NCI-H345 (cell line): ENCODE measurements at regions not wholly inside any gene's neighbourhood (a gene's known extent, or its start where the extent isn't known, plus 50 kb on each side); places are given as distances from the start of the nearest gene placed in this dataset.
A peak's percentile ranks its signal among the peaks of the same experiment; 100 is the strongest.
"Not testable (repeated sequence)": the region's sequence is repeated elsewhere in the genome, so short reads cannot be mapped to it uniquely, and the experiment has no call there.

Experiments
- DNase-seq: peaks from one replicate; lab custom pipeline; 2025; lab: John Stamatoyannopoulos, UW

- no peak for DNase-seq
Measured at GRCh38 chr2:194661431-194661830, 995.6 kb upstream of the SLC39A10 start.

DNA sequence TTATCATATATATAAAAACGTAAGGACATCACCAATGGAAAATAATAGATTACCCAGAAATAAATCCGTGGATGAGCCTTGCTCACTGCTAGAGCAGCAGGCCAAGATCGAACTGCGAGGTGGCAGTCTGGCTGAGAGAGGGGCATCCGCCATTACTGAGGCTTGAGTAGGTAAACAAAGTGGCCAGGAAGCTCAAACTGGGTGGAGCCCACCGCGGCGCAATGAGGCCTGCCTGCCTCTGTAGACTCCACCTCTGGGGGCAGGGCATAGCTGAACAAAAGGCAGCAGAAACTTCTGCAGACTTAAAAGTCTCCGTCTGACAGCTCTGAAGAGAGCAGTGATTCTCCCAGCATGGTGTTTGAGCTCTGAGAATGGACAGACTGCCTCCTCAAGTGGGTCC is 1018.0 kb upstream of the SLC39A10 start:
- DNase-seq, result not testable (repeated sequence)

- DNase-seq, result no peak
Measured at GRCh38 chr2:194621945-194622344, 1035.1 kb upstream of the SLC39A10 start.

- DNase-seq, result no peak
Measured at GRCh38 chr2:194619366-194619765, 1037.7 kb upstream of the SLC39A10 start.

GRCh38 chr2:194618432-194618831 is 1038.6 kb upstream of the SLC39A10 start:
- no peak for DNase-seq

DNA sequence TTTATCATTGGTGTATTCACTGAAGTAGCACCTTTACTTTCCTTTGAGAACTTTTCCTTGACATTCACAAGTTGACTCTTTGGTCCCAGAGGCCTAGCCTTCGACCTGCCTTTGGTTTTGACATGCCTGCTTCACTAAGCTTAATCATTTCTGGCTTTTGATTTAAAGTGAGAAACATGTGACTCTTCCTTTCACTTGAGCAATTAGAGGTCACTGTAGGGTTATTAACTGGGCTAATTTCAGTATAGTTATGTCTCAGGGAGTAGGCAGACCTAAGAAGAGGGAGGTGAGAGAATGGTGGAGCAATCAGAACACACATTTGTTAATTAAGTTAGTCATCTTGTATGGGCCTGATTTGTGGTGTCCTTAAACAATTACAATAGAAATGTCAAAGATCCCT is 1040.7 kb upstream of the SLC39A10 start:
- no peak for DNase-seq

DNA sequence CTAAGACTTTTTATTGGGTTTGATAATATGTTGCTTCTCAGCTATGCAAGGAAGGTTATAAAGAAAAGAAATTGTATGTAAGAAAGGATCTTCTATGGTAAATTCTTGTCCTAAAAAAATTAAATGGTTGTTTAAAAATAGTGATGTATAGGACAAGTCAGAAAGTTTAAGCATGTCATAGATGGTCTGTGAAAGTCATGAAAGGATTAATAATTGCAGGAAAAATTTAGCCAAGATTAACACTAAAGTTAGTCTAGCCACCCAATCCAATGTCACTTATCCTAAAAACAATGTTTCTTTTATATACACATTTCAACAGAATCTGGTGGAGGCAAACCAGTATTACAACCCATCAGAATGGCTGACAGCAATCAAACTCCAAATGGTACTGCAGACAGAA is 1046.7 kb upstream of the SLC39A10 start:
- DNase-seq, result no peak

- no peak for DNase-seq
Measured at GRCh38 chr2:194603429-194603828, 1053.6 kb upstream of the SLC39A10 start.

DNA sequence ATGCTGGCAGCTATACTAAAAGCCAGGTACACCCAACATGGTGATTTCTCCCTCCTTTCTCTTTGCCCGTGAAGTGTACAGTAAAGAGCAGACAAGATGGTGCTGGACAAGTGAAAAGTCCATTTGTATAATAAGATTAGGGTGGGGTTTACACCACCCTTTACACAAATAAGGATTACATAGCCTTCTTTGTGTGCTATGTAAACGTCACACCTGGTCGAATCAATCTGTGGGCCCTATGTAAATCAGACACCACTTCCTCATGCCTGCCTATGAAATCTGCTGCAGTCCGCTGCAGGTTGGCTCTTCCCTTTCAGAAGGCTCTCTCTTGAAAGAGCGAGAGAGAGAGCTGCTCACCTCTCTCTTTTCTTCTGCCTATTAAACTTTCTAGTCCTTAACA is 1054.3 kb upstream of the SLC39A10 start:
- no peak for DNase-seq

- DNase-seq, result no peak
Measured at GRCh38 chr2:194591192-194591591, 1065.8 kb upstream of the SLC39A10 start.

GRCh38 chr2:194587739-194588270 is 1069.2 kb upstream of the SLC39A10 start:
- no peak for DNase-seq

- DNase-seq, result no peak
Measured at GRCh38 chr2:194567661-194568017, 1089.4 kb upstream of the SLC39A10 start.

DNA sequence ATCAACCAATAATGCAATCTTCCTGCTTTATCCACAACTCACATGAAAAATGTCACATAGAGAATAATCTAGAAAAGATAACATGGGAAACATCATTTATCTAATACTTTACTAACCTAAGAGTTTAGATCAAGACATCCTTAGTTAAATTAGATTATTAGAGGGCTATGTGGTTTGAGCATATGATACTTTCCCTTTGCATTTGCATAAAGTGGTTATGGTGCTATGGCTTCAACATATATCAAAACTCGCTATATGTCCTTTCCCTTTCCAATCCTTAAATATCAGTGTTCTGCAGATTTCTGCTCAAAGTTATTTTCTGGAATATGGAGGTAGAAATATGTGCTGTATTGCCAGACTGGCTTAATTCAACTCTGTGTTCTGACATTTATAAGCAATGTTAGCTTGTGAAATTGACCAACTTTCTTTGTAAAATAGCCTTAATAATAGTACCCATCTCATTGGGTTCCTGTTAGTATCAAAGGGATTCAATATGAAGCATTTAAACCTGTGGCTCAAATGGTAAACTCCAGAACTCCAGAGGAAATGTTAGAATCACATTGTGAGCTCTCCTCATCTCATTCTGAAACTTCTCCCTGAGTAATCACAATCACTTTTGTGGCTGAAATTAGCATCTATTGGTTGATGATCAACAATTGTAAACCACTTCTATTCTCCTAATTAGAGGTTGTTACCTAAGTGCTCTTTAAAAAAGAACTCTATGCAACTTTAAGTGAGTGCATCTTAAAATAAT is 1089.9 kb upstream of the SLC39A10 start:
- DNase-seq, result no peak

DNA sequence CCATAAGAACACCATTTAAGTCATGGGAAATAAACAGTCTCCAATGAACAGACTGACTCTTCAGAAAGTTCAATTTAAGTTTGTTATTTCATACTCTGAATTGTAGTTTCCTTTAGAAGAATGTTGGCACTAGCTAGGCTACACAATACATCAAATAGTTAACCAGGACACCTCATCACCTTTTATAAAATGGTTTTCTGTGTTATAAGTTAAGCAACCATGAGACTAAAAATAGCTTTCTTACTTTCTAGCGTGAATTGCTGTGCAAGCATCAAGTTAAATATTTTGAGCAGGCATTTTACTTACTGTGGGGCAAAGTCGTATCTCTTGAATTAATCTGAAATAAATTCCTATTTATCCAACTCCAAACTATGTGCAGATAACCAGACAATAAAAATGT is 1092.6 kb upstream of the SLC39A10 start:
- DNase-seq, result no peak

DNA sequence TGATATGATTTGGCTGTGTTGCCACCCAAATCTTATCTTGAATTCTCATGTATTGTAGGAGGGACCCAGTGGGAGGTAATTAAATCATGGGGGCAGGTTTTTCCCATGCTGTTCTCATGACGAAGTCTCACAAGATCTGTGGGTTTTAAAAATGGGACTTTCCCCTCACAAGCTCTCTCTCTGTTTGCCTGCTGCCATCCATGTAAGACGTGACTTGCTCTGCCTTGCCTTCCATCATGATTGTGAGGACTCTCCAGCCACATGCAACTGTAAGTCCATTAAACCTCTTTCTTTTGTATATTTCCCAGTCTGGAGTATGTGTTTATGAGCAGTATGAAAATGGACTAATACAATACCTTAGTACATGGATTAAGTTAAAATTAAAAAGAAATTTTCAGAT is 1094.7 kb upstream of the SLC39A10 start:
- DNase-seq, result no peak

GRCh38 chr2:194559964-194560363 is 1097.1 kb upstream of the SLC39A10 start:
- DNase-seq, result no peak

GRCh38 chr2:194559523-194559922 is 1097.5 kb upstream of the SLC39A10 start:
- DNase-seq, result no peak

GRCh38 chr2:194557993-194558392 is 1099.0 kb upstream of the SLC39A10 start:
- no peak for DNase-seq

- peak; percentile 26 for DNase-seq
Measured at GRCh38 chr2:194556629-194557028, 1100.4 kb upstream of the SLC39A10 start.

DNA sequence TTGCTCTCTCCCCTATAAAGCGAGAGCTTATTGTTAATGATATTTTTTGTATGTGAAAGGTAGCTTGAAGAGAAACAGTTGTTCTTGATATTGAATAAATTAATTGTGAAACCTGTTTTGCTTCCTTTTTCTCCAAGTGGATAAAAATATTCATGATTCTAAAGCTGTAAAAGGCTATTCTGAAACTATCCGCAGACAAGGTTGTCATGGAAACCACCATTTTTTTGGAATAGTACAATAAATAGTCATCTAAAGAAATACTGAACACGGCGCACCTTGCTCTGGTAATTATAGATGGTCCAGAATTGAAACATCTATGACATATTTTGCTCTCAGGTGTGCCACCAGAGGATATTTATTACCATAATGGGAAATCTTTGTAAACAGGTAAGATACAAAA is 1103.0 kb upstream of the SLC39A10 start:
- no peak for DNase-seq

DNA sequence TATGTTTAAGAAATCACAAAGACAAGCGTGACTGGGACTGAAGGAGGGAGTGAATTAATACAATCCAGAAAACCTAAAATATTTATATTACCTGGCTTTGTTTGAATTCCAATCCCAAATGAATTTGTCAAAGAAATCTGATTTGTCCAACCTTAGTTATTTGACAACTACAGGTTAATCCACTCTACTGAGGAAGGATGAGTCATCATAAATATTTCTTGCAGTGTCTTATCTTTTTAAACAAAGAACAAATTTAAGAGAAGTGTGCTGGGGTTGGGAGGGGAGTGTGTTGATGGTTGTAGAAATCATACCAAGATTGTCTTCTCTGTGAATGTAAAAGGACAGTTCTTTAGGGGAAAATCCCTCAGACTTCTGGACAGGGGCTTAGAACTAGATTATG is 1106.3 kb upstream of the SLC39A10 start:
- no peak for DNase-seq

DNA sequence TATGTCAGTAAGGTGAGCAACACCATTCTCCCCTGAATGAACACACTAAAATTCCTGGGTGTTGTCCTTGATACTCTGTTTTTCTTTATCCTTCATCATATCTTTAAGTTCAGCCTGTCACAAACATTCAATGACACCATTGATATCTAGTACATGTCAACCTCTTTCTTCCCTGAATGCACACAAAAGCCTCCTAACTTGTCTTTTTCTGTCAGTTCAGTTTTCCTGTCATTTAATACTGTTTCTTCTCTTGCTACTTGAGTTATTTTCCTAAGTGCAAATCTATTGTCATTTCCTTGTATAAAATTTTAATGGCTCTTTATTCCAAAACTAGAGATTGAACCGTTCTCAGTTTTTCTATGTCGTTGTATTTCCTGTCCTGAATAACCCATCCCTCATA is 1107.6 kb upstream of the SLC39A10 start:
- no peak for DNase-seq

DNA sequence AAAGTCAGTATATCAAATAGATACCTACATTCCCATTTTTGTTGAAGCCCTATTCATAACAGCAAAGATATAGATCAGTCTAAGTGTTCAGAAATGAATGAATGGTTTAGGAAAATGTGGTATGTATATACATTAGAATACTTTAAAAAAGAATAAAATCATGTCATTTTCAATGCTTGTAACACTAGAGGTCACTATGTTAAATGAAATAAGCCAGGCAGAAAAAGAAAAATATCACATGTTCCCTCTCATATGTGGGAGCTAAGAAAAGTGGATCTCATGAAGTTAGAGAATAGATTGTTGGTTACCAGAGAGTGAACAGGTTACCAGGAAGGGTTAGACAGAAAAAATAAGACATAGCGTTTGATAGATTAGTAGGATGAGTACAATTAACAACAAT is 1111.0 kb upstream of the SLC39A10 start:
- DNase-seq, result no peak

GRCh38 chr2:194539425-194539824 is 1117.6 kb upstream of the SLC39A10 start:
- DNase-seq, result no peak
